Duodenal mucosa (tissue), 2 donors: ENCODE measurements at regions not wholly inside any gene's neighbourhood (a gene's known extent, or its start where the extent isn't known, plus 50 kb on each side); places are given as distances from the start of the nearest gene placed in this dataset.

Experiments used
- H3K27ac ChIP-seq: one replicate; pipeline ENCODE4 v1.7.0; 2013; ENCODE audit warnings: low read depth, low read length
- H3K27me3 ChIP-seq, 2 donors: one replicate each; pipeline ENCODE4 v1.7.0; 2013; ENCODE audit warnings: low read length in 2 of 2, control low read depth in 1 of 2; ENCODE audit not compliant: insufficient read depth in 2 of 2, control insufficient read depth in 1 of 2
- H3K36me3 ChIP-seq, 2 donors: one replicate each; pipeline ENCODE4 v1.7.0; 2013; ENCODE audit warnings: low read length in 2 of 2, control low read depth in 1 of 2; ENCODE audit not compliant: insufficient read depth in 2 of 2, control insufficient read depth in 1 of 2
- H3K4me1 ChIP-seq, 2 donors: one replicate each; pipeline ENCODE4 v1.7.0; 2013; ENCODE audit warnings: low read length in 2 of 2, control low read depth in 1 of 2; ENCODE audit not compliant: insufficient read depth in 2 of 2, control insufficient read depth in 1 of 2
- H3K4me3 ChIP-seq, 2 donors: one replicate each; pipeline ENCODE4 v1.7.0; 2013; ENCODE audit warnings: low read length in 2 of 2, low read depth in 1 of 2
- H3K9ac ChIP-seq, 2 donors: one replicate each; pipeline ENCODE4 v1.7.0; 2013; ENCODE audit warnings: low read length in 2 of 2, low read depth in 1 of 2
- H3K9me3 ChIP-seq, 2 donors: one replicate each; pipeline ENCODE4 v1.7.0; 2013; ENCODE audit warnings: low read length in 2 of 2, control low read depth in 1 of 2; ENCODE audit not compliant: control insufficient read depth in 1 of 2

DNA sequence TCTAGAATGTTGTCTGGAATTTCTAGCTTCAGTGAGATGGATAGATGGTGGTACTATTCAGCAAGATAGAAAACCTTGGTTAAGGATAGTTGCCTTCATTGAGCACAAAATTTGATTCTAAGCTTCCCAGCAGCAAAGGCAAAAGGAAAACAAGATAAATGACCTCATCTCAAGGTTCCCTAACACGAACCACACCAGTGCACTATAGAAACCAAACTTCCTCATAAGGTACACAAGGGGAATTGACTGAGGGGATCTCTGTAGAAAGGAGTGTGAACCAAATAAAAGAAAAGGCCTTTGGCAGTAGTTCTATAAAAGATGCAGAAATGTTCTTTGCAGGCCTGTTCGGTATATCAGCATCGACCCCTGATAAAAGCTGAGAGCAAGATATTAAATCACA, 288.9 kb downstream of the SHQ1 start:
- H3K4me1 ChIP-seq: no peaks in the 10 kb centered on the region
- H3K36me3 ChIP-seq: no peaks in the 10 kb centered on the region
- H3K27ac ChIP-seq: no peak overlapping the region
- H3K27me3 ChIP-seq: no peaks in the 10 kb centered on the region
- H3K9ac ChIP-seq: no peak overlapping the region
- H3K4me3 ChIP-seq: no peak overlapping the region
- no peaks in the 10 kb centered on the region for H3K9me3 ChIP-seq

DNA sequence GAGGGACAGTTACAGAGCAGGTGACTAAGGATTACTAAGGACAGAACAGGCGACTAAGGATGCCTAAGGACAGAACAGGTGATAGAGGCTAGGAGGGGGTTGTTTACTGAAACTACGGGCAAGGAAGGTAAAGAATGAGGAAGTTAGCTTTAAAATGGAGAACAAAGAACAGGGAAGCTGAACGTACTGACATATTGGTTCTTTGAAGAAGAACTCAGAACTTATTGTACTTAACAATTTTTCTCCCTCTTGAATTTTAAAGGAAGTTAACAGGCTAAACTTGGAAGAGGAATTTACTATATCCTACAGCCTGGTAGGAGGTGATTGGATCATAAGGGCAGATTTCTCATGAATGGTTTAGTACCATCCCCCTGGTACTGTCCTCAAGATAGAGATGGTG, 290.2 kb downstream of the SHQ1 start:
- Histone ChIP-seq H3K27me3 (no peaks in the 10 kb centered on the region), H3K4me1 (no peaks in the 10 kb centered on the region), H3K4me3 (no peak overlapping the region), H3K9me3 (no peaks in the 10 kb centered on the region), H3K9ac (no peak overlapping the region), H3K36me3 (no peaks in the 10 kb centered on the region), H3K27ac (no peak overlapping the region)

DNA sequence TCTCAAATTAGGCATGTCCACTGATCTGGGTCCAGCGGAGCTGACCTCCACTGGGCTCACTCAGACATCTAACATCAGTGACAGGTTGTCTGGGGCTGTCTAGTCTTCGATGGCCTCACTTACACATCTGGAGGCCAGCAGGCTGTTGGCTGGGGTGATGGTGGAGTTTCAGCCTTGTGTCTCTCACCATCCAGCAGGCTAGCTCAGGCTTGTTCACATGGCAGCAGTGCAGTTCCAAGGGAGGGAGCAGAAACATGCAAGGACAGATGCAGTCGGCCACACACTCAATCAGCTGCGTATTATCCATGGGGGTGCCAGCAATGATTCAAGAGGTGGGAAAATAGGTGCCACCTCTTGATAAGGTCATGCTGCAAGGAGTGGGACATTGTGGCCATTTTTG, 292.5 kb downstream of the SHQ1 start:
- H3K4me1 ChIP-seq: no peaks in the 10 kb centered on the region
- no peaks in the 10 kb centered on the region for H3K9me3 ChIP-seq
- no peak overlapping the region for H3K9ac ChIP-seq
- H3K27ac ChIP-seq: no peak overlapping the region
- no peak overlapping the region for H3K4me3 ChIP-seq
- no peaks in the 10 kb centered on the region for H3K36me3 ChIP-seq
- no peaks in the 10 kb centered on the region for H3K27me3 ChIP-seq

DNA sequence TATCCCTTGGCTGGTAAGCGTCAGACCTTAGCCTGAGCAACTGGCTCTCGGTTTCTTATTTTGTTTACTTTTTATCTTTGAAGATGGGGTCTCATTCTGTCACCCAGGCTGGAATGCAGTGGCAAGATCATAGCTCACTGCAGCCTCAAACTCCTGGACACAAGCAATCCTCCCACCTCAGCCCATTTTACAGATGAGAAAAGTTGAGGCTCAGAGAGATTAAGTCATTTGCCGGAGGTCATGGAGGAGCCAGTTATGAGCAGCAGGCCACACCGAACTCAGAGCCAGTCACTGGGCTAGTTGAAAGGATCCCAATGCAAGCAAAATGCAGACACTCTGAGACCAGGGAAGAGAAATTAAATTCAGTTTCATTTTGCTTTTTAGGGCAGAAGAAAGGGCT, 293.6 kb downstream of the SHQ1 start:
- Histone ChIP-seq H3K9ac (no peak overlapping the region), H3K36me3 (no peaks in the 10 kb centered on the region), H3K9me3 (no peaks in the 10 kb centered on the region), H3K27me3 (no peaks in the 10 kb centered on the region), H3K27ac (no peak overlapping the region), H3K4me1 (peaks cover 4 to 6% of the 10 kb centered on the region in 2 donors), H3K4me3 (no peak overlapping the region)

DNA sequence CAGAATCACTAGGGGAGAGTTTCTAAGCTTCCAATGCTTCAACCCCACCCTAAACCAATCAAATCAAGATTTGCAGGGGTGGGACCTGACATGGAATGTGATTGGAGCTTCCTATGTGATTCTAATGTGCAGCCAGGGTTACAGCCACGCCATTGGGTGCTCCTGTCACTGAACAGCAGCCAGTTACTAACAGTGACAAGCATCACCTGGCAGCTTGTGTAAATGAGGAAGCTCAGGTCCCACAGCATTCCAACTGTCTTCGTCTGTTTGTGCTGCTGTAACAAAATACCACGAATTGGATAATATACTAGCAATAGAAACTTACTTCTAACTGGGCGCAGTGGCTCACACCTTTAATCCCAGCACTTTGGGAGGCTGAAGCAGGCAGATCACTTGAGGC, 294.9 kb downstream of the SHQ1 start:
- Histone ChIP-seq H3K27ac (no peak overlapping the region), H3K4me1 (peaks cover 8 to 11% of the 10 kb centered on the region in 2 donors), H3K9me3 (no peaks in the 10 kb centered on the region), H3K36me3 (no peaks in the 10 kb centered on the region), H3K9ac (no peak overlapping the region), H3K4me3 (no peak overlapping the region), H3K27me3 (no peaks in the 10 kb centered on the region)

DNA sequence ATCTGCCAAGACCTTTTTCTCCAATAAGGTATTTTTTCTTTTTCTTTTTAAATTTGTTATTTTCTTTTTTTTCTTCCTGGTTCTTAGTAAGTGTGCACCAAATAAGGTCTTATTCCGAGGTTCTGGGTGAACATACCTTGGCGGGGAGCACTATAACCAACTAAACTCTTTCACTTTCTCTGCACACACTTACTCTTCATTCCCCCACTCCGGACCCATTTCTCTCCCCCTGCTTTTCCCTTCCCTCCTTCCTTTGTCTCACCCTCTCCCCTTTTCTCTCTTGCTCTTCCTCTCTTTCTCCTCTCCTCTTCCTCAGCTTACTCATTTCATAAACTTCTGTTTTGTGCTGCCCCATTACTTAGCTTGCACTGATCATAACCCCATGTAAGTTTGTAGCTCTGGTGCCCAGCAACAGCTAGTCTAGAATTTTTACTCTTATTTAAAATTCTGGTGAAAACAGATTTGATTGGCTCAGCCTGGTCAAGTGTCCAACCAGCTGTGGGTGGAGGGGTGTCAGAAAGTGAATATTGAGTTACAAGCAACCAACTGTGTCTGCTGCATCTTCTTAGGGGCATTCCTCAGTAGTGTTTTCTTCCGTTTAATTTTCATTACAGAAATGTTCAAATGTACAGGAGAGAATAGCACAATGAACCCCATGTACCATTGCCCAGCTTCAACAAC, 297.5 kb downstream of the SHQ1 start:
- no peaks in the 10 kb centered on the region for H3K36me3 ChIP-seq
- H3K9me3 ChIP-seq: no peaks in the 10 kb centered on the region
- no peaks in the 10 kb centered on the region for H3K27me3 ChIP-seq
- no peak overlapping the region for H3K27ac ChIP-seq
- H3K4me3 ChIP-seq: no peak overlapping the region
- H3K9ac ChIP-seq: no peak overlapping the region
- peaks cover 8 to 11% of the 10 kb centered on the region in 2 donors for H3K4me1 ChIP-seq

DNA sequence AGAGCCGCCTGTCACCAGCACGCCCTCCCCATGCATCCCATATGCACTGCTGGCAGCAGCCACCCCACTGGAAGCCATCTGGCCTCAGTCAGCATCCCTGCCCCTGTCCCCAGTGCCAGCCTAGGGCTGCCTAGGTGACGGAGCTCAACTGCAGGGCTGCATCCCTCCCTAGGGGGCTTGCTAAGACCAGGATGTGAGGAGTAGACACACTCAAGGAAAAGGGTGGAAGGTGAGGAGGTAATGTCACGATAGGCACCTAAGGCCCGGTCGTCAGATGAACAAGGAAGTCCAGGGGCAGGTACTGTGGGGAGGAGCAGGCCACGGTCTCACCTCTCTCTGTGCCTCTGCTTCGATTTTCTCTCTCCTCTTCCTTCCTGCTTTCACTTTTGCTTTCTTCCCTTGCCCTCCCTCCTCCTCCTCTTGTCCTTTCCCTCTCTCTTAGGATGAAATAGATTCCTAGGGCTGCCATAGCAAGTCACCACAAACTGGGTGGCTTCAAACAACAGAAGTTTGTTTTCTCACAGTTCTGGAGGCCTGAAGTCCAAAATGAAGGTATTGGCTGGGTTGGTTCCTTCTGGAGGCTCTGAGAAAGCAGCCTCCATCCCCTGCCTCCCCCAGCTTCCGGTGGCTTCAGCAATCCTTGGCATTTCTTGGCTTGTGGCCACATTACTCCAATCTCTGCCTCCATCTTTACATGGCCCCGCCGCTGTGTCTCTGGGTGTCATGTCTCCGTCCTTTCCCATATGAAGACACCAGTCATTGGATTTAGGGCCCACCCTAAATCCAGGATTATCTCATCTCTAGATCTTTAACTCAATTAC, 298.3 kb downstream of the SHQ1 start:
- H3K9ac ChIP-seq: peak overlapping the region; percentile 21 to 63
- H3K27me3 ChIP-seq: no peaks in the 10 kb centered on the region
- peaks cover 8 to 11% of the 10 kb centered on the region in 2 donors for H3K4me1 ChIP-seq
- H3K4me3 ChIP-seq: peak overlapping the region; percentile 45 to 68
- no peaks in the 10 kb centered on the region for H3K9me3 ChIP-seq
- no peak overlapping the region for H3K27ac ChIP-seq
- H3K36me3 ChIP-seq: no peaks in the 10 kb centered on the region

DNA sequence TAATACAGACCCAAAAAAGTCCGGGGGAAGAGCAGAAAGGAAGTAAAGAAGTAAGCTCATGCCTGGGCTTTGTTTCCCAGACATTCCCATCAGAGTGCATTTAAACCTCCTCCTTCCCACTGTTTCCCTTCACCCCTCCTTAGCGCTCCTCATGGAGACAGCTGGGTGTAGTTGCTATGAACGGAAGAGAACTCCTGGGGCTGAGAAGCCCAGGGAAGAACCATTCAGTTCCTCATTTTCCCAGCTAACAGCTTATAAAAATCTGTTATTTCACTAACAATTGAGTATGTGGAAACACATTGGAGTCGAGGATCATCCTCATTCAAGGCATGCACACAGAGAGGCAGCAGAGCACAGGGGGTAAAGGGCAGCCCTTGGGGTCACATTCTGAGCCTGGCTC, 299.3 kb downstream of the SHQ1 start:
- Histone ChIP-seq H3K9ac (no peak overlapping the region), H3K36me3 (no peaks in the 10 kb centered on the region), H3K27ac (no peak overlapping the region), H3K9me3 (no peaks in the 10 kb centered on the region), H3K27me3 (no peaks in the 10 kb centered on the region), H3K4me3 (no peak overlapping the region), H3K4me1 (peaks cover 8 to 11% of the 10 kb centered on the region in 2 donors)

DNA sequence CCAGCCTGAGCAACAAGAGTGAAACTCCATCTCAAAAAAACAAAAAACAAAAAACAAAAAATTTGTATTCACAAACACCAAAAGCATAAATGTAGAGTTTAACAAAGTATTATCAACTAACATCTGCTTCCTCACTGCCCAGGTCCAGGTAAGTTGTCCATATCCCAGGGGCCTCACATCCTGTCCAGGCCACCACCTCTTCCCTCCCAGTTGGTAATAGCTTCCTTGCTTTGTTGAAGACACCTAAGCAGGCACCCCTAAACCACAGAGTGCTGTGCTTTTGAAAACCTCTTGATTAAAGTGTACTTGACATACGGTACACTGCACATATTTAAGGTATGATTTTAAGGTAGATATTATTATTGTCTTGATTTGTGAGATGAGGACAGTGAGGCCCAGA, 299.8 kb downstream of the SHQ1 start:
- H3K9ac ChIP-seq: no peak overlapping the region
- no peak overlapping the region for H3K27ac ChIP-seq
- peaks cover 8 to 11% of the 10 kb centered on the region in 2 donors for H3K4me1 ChIP-seq
- no peaks in the 10 kb centered on the region for H3K9me3 ChIP-seq
- H3K27me3 ChIP-seq: no peaks in the 10 kb centered on the region
- no peaks in the 10 kb centered on the region for H3K36me3 ChIP-seq
- H3K4me3 ChIP-seq: no peak overlapping the region

DNA sequence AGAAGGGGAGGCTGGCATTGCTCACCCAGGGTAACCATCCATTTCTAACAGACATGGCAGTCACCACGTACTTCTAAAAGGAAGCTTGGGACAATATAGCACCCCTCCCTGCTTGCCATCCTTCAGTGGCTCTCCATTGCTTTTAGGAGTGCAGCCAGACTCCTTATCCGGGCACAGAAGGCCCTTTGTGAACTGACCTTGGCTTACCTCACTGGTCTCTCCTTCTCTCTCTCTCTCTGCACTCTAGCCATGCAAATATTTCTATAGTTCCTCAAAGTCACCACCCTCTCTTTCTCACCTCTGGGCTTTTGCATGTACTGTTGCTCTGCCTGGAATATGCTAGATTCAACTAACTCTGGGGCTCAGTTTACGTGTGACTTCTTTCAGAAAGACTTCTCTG, 301.1 kb downstream of the SHQ1 start:
- no peak overlapping the region for H3K27ac ChIP-seq
- H3K9me3 ChIP-seq: no peaks in the 10 kb centered on the region
- no peaks in the 10 kb centered on the region for H3K27me3 ChIP-seq
- H3K9ac ChIP-seq: no peak overlapping the region
- no peaks in the 10 kb centered on the region for H3K36me3 ChIP-seq
- peaks cover 8 to 11% of the 10 kb centered on the region in 2 donors for H3K4me1 ChIP-seq
- H3K4me3 ChIP-seq: no peak overlapping the region
